ENCODE measurements at regions not wholly inside any gene's neighbourhood (a gene's known extent, or its start where the extent isn't known, plus 50 kb on each side); places are given as distances from the start of the nearest gene placed in this dataset.
"Not testable (repeated sequence)": the region's sequence is repeated elsewhere in the genome, so short reads cannot be mapped to it uniquely, and the experiment has no call there.

- DNase-seq = no peak
Measured at GRCh38 chr9:32011049-32011448, 373.4 kb upstream of the ACO1 start.

GRCh38 chr9:32015795-32016194 lies 368.6 kb upstream of the ACO1 start:
- DNase-seq = no peak

- DNase-seq = no peak
Measured at GRCh38 chr9:32045513-32045912, 338.9 kb upstream of the ACO1 start.

GRCh38 chr9:32067261-32067660 lies 317.2 kb upstream of the ACO1 start:
- no peak for DNase-seq

- DNase-seq = no peak
Measured at GRCh38 chr9:32069169-32069813, 315.2 kb upstream of the ACO1 start.

- no peak for DNase-seq
Measured at GRCh38 chr9:32069969-32070368, 314.5 kb upstream of the ACO1 start.

GRCh38 chr9:32072570-32072969 lies 311.9 kb upstream of the ACO1 start:
- no peak for DNase-seq

- no peak for DNase-seq
Measured at GRCh38 chr9:32092031-32092430, 292.4 kb upstream of the ACO1 start.

- DNase-seq = no peak
Measured at GRCh38 chr9:32117291-32117690, 267.2 kb upstream of the ACO1 start.

- DNase-seq = no peak
Measured at GRCh38 chr9:32128546-32128945, 255.9 kb upstream of the ACO1 start.

GRCh38 chr9:32130709-32131108 lies 253.7 kb upstream of the ACO1 start:
- not testable (repeated sequence) for DNase-seq

- no peak for DNase-seq
Measured at GRCh38 chr9:32136700-32137339, 247.6 kb upstream of the ACO1 start.

GRCh38 chr9:32142074-32142473 lies 242.4 kb upstream of the ACO1 start:
- DNase-seq = no peak

GRCh38 chr9:32148553-32148952 lies 235.9 kb upstream of the ACO1 start:
- DNase-seq = not testable (repeated sequence)

GRCh38 chr9:32161209-32161608 lies 223.2 kb upstream of the ACO1 start:
- DNase-seq = no peak

GRCh38 chr9:32161720-32162119 lies 222.7 kb upstream of the ACO1 start:
- DNase-seq = no peak

GRCh38 chr9:32166316-32166715 lies 218.1 kb upstream of the ACO1 start:
- not testable (repeated sequence) for DNase-seq

GRCh38 chr9:32171339-32171738 lies 213.1 kb upstream of the ACO1 start:
- DNase-seq = no peak

GRCh38 chr9:32172256-32172655 lies 212.2 kb upstream of the ACO1 start:
- no peak for DNase-seq

GRCh38 chr9:32177396-32177795 lies 207.0 kb upstream of the ACO1 start:
- no peak for DNase-seq

- DNase-seq = no peak
Measured at GRCh38 chr9:32180597-32180996, 203.8 kb upstream of the ACO1 start.

- DNase-seq = no peak
Measured at GRCh38 chr9:32200241-32200640, 184.2 kb upstream of the ACO1 start.

- no peak for DNase-seq
Measured at GRCh38 chr9:32200896-32201295, 183.5 kb upstream of the ACO1 start.

GRCh38 chr9:32209164-32209563 lies 175.3 kb upstream of the ACO1 start:
- DNase-seq = not testable (repeated sequence)
